Stimulated activated CD8-positive, alpha-beta memory T cell treated with anti-CD3 and anti-CD28 coated beads, Interleukin-12 subunit alpha, Interleukin-12 subunit beta, amount 100 ng/mL, for 1 hour (primary cell): ENCODE measurements at regions not wholly inside any gene's neighbourhood (a gene's known extent, or its start where the extent isn't known, plus 50 kb on each side); places are given as distances from the start of the nearest gene placed in this dataset.
A peak's percentile ranks its signal among the peaks of the same experiment; 100 is the strongest.
"Not testable (repeated sequence)": the region's sequence is repeated elsewhere in the genome, so short reads cannot be mapped to it uniquely, and the experiment has no call there.

Experiments
- DNase-seq: peaks from one replicate; pipeline ENCODE4 v3.0.0-alpha.2; 2020; ENCODE audit warnings: low read depth

DNA sequence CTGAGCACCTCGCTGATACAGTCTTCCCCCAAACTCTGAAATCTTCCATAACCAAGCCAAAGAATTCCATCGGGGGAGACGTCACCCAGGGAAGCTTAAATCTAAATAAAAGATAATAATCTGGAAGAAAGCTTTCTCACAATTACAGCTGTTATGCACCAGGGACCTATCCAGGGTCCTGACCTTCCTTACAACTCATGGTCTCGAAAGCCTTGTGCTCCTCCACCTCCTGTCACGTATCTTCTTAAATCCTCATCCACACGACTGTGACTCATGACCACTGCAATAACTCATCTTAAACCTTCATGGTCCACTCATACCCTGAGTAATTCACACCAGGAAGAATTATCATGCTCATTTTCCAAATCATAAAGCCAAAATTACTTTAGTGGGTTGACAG is 166.8 kb upstream of the FRG1 start:
- no peak for DNase-seq

GRCh38 chr4:189779281-189779980 is 161.2 kb upstream of the FRG1 start:
- DNase-seq: no peak

DNA sequence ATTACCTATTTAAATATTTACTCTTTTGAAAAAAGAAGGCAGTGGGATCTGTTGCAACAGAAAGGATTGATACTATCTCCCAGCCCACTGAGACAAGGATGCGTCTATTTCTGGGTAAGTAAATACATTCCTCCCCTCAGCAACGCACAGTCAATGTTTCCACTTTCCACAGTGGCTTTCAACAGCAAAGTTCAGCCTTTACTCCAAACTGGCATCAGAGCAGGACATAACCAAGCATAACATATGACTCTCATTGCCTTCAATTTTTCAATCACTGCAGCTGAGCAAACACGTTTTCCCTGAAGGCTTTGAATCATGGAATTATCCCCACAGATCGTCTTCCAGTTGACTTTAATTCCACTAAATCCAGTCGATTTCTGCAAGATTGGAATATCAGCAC is 160.3 kb upstream of the FRG1 start:
- no peak for DNase-seq

DNA sequence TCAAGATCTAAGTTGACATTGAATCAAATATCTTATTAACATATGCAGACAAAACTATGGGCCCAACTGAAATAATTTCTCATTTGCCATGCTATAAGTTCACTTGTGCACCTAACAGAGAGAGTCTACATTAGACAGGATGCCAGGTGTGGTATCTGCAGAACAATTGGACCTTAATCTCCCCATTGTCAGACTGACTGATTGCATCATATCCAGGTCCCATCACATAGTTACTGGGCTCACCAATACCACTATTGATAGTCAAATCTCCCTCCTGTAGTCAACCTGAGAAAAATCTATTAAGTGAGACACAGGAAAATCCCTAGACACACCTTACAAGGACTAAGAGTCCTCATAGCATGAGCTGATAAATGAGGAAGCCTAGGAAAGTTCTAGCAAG is 156.0 kb upstream of the FRG1 start:
- no peak for DNase-seq

GRCh38 chr4:189785257-189785656 is 155.4 kb upstream of the FRG1 start:
- DNase-seq: no peak

DNA sequence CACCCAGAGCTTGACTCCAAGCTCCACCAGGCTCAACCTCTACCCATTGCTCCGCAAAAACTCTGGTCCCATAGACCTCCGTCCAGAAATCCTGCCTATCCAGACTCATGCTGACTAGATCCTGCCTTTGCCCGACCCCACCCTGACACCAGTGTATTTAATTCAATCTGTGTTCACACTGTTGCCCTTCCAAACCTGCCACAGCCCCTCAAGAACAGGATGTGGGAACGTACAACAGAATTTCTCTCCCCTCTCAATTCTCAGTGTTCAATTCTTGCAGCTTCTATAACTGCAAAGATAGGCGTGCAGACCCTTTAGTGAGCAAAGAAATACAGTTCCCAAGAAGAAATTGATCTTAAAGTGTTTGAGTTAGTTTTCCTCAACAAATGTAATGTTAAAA is 154.2 kb upstream of the FRG1 start:
- DNase-seq: no peak

DNA sequence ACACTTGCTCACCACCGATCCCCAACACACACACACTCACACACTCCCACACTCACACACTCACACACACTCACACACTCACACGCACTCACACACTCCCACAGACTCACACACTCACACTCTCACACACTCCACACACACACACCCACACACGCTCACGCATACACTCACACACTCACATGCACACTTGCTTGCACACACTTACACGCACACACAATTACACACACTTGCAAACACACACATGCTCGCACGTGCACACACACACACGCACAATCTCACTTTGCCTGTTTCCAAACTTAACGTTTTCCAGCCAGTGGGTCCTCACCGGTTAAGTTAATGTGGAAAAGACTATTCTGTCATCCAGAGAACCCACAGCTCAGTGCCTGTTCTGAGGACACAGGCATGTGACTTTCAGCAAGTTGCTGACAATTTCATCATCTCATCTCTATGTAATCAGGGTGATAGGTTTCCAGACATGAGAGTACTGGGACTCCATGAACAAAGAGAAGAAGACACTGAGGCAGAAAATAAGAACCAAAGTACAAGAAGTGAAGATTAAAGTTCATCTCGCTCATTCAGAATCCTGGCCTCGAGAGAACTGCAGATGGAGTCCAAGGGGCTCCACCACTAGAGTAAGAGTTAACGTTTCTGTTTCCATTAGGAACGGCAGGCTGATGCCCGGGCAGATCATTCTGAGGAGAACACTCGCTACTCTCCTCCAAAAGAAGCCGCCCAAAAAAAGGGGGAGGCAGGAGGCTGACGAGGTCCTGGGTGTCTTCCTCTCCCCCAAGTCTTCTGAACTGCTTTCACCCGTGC is 153.2 kb upstream of the FRG1 start:
- DNase-seq: no peak

- DNase-seq: peak; percentile 28
Measured at GRCh38 chr4:189792924-189793618, 147.6 kb upstream of the FRG1 start.

- DNase-seq: no peak
Measured at GRCh38 chr4:189800545-189801088, 140.1 kb upstream of the FRG1 start.

- DNase-seq: no peak
Measured at GRCh38 chr4:189802884-189803283, 137.8 kb upstream of the FRG1 start.

GRCh38 chr4:189804894-189805293 is 135.8 kb upstream of the FRG1 start:
- no peak for DNase-seq

DNA sequence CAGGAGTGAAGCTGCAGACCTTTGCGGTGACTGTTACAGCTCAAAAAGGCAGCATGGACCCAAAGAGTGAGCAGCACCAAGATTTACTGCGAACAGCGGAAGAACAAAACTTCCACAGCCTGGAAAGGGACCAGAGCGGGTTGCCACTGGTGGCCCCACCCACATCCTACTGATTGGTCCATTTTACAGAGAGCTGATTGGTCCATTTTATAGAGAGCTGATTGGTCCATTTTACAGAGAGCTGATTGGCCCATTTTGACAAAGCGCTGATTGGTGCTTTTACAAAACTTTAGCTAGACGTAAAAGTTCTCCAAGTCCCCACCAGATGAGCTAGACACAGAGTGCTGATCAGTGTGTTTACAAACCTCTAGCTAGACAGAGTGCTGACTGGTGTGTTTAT is 134.2 kb upstream of the FRG1 start:
- DNase-seq: no peak

GRCh38 chr4:189807031-189807430 is 133.6 kb upstream of the FRG1 start:
- DNase-seq: no peak

DNA sequence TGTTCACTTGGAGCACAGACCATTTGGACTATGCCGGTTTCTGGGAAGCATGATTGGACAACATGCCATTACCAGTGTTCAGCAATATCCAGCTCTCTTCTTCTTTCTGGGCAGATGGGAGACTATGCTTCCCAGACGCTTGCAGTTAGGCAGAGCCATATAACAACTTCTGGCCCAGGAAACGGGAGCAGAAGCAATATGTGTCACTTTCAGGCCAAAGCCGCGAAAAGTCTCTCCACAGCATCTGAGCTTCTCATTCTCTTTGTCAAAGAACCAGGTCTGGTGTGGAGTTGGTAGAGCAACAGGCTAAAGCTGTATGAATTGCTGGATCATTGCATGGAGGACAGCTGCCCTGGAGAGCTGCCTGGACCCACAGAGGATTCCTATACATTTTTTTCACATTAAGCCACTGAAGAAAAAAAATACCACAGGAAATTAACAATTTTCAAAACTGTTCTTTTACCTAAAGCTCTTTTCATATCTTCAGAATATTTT is 131.4 kb upstream of the FRG1 start:
- no peak for DNase-seq

- no peak for DNase-seq
Measured at GRCh38 chr4:189809839-189810238, 130.8 kb upstream of the FRG1 start.

DNA sequence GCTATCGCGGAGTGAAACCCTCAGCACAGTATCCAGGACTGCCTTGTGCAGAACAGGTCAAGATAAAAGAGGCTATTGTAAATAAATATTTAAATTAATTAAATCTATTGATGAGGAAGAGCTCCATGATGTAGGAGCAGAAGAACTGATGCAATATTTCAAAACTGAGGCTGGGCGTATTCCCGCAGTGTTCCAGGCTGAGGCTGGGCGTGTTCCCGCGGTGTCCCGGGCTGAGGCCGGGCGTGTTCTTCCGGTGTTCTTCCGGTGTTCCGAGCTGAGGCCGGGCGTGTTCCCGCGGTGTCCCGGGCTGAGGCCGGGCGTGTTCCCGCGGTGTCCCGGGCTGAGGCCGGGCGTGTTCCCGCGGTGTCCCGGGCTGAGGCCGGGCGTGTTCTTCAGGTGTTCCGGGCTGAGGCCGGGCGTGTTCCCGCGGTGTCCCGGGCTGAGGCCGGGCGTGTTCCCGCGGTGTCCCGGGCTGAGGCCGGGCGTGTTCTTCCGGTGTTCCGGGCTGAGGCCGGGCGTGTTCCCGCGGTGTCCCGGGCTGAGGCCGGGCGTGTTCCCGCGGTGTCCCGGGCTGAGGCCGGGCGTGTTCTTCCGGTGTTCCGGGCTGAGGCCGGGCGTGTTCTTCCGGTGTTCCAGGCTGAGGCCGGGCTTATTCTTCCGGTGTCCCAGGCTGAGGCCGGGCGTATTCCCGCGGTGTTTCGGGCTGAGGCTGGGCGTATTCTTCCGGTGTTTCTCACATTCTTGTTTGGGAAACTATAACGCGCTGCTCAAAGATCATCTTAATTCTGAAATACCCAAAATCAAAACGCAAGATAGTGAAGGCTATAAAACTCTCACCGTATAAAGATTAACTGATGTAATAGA is 130.1 kb upstream of the FRG1 start:
- not testable (repeated sequence) for DNase-seq

DNA sequence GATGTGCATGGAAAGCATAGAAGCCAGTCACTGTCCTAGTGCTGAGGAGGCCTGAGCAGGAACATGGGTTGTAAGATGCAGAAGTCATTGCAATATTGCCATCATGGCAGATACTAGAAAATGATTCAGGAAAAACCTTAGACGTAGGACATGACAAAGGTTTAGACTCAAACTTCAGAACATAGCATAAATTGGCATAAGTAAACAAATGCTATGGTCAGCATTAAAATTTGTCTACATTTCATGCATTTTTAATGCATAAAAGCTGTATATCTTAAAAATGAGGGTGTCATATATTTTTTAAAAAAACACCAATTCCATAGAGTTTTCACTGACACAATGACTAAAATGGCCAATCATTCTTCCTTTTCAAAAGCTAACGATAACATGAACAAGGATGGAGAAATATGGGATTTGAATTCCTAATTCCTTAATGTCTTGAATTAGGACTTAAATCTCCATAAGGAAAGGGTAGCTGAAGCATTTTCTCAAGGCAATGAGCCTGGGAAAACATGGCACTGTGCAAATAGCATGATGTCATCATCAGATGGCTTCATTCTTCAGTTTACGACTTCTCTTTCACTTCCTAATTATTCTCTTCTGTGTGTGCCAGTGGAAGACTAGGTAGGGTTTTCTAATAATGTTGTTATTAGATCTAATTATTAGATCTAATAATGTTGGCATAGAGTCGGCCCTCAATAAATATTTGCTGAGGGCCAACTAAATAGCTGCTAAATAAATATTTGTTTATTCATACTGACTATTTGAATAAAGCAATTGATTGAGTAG is 125.1 kb upstream of the FRG1 start:
- DNase-seq: no peak

- no peak for DNase-seq
Measured at GRCh38 chr4:189822326-189822725, 118.3 kb upstream of the FRG1 start.

DNA sequence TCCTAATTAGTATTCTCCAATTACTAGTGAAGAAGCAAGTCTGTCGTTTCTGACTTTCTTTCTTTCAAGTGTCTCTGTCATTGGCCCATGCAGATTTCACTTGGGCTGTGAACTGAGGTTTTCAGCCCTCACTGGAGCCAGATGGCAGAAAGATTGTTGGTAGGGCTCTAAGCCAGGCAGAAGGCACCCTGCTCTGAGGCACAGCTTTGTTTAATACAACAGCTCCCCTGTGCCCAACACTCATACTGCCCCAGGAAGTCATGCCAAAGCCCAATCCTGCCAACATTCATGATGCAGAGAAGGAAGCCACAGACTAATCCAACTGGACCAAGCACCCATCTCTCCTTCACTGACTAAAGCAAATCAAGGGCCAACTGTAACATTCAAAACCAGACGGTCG is 117.1 kb upstream of the FRG1 start:
- DNase-seq: no peak

DNA sequence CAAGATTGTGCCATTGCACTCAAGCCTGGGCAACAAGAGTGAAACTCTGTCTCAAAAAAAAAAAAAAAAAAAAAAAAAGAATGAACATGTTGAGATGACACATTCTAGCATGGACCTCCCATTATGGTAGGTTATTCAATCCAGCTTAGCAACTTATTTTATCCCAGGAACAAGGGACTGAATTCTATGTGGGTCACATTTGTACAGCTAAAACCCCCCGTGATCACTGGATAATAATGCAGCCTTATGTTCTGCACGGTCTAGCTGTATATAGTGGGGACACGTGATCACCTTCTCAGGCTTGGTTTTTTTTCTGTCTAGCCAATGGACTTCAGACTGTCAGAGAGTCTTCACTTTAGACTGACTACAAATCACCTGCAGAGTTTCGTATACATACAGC is 115.2 kb upstream of the FRG1 start:
- no peak for DNase-seq

DNA sequence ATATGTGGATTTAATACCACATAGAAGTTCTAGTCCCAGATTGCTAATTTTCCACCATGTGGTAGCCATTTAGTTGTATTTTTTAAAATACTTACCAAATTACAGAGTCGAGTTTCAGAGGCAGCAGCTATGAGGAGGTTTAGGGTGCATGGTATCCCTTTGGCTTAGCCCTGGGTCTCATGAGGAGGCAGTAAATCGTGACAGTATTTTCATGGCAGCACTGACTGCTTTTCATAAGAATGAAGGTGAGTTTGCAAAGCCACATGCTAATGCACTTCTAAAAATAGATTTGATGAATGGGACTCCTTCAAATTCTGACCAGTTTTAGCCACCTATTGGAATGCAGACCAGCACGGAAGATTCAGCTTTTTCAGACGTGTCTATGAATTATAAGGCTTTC is 114.0 kb upstream of the FRG1 start:
- DNase-seq: no peak
